ENCODE measurements at regions not wholly inside any gene's neighbourhood (a gene's known extent, or its start where the extent isn't known, plus 50 kb on each side); places are given as distances from the start of the nearest gene placed in this dataset.
"Not testable (repeated sequence)": the region's sequence is repeated elsewhere in the genome, so short reads cannot be mapped to it uniquely, and the experiment has no call there.

DNA sequence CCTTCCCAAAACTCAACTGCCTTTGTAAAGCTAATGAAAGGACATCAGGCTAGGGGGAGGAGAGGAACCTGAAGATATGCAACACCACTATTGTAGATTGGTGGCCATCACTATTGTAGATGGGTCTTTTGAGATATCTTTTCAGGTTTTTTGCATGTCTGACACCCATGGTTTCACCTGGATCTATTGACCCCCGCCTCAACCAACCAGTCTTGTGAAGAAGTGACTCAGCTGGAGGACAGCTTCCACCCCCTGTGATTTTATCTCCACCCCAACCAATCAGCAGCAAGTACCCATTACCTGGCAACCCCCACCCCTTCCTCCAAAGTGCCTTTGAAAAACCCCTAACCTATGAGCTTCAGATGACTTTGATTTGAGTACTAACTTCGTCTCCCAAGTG lies 382.6 kb upstream of the GOT2 start:
- Histone ChIP-seq H3K27ac (no peak overlapping the region), H3K27me3 (replicated peaks) (no peaks in the 10 kb centered on the region), H3K4me3 (ENCODE audit: low read depth, low read length) (no peak overlapping the region), H3K36me3 (replicated peaks) (no peaks in the 10 kb centered on the region)
- in situ Hi-C loops (cut with HindIII; ENCODE audit: low pct_ligation_motif_present, low sequenced_read_pairs), result no loop called here
- TF ChIP-seq, protein P1, sequence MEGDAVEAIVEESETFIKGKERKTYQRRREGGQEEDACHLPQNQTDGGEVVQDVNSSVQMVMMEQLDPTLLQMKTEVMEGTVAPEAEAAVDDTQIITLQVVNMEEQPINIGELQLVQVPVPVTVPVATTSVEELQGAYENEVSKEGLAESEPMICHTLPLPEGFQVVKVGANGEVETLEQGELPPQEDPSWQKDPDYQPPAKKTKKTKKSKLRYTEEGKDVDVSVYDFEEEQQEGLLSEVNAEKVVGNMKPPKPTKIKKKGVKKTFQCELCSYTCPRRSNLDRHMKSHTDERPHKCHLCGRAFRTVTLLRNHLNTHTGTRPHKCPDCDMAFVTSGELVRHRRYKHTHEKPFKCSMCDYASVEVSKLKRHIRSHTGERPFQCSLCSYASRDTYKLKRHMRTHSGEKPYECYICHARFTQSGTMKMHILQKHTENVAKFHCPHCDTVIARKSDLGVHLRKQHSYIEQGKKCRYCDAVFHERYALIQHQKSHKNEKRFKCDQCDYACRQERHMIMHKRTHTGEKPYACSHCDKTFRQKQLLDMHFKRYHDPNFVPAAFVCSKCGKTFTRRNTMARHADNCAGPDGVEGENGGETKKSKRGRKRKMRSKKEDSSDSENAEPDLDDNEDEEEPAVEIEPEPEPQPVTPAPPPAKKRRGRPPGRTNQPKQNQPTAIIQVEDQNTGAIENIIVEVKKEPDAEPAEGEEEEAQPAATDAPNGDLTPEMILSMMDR (IDR thresholded peaks at IDR 0.05; ENCODE audit: low read depth, low read length, missing control alignments), result no peak
- no peak for DNase-seq

DNA sequence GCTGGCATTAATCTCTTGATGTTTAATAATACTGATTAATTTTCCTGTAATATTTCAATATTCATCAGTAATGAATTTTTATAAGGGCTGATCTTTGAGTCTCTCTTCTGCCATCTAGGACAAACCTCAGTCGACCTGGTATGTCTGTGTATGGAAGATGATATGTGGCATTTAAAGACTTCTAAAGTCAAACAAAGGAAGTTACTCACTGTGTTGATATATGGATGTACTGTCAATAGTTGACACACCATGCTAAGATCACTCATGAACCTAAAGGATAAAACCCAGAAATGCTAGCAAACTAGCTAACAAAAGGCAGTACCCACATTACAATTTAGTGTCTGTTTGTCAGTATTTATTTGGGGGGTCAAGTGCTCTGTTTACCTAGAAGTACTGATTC lies 380.7 kb upstream of the GOT2 start:
- Histone ChIP-seq H3K27me3 (replicated peaks) (no peaks in the 10 kb centered on the region), H3K4me3 (ENCODE audit: low read depth, low read length) (no peak overlapping the region), H3K36me3 (replicated peaks) (no peaks in the 10 kb centered on the region), H3K27ac (no peak overlapping the region)
- DNase-seq, result no peak
- in situ Hi-C loops (cut with HindIII; ENCODE audit: low pct_ligation_motif_present, low sequenced_read_pairs), result no loop called here
- TF ChIP-seq, protein P1 (IDR thresholded peaks at IDR 0.05; ENCODE audit: low read depth, low read length, missing control alignments), result no peak

DNA sequence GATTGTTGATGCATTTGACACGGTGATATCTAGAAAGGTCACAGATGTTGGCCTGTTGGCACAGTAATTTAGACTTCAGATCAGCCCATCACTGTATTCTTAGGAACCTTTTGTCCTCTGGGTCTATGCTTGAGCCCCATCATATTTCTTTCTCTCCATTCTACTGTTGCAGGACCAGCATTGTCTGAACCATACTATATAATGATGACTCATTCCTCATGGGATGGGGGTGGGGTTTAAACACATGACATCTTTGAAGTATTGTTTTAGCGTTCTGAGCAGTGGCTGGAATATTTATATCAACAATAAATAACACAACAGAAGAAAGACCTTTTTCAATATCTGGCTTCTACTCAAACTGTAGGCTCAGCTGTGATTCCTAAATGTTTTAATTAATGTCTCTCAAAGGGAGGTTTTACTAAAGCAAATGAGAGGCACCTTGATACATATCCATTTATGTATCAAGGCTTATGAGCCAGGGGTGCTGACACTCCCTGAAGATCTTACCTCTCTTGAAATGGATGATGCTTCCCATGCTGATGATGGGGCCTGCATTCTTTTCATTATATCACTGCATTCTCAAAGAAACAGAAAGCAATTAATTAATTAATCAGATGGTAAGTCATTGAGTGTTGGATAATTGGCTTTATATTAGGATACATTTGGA lies 379.0 kb upstream of the GOT2 start:
- Histone ChIP-seq H3K27ac (no peak overlapping the region), H3K36me3 (replicated peaks) (no peaks in the 10 kb centered on the region), H3K27me3 (replicated peaks) (no peaks in the 10 kb centered on the region), H3K4me3 (ENCODE audit: low read depth, low read length) (no peak overlapping the region)
- in situ Hi-C loops (cut with HindIII; ENCODE audit: low pct_ligation_motif_present, low sequenced_read_pairs), result no loop called here
- TF ChIP-seq, protein P1 (IDR thresholded peaks at IDR 0.05; ENCODE audit: low read depth, low read length, missing control alignments), result no peak
- DNase-seq, result no peak

DNA sequence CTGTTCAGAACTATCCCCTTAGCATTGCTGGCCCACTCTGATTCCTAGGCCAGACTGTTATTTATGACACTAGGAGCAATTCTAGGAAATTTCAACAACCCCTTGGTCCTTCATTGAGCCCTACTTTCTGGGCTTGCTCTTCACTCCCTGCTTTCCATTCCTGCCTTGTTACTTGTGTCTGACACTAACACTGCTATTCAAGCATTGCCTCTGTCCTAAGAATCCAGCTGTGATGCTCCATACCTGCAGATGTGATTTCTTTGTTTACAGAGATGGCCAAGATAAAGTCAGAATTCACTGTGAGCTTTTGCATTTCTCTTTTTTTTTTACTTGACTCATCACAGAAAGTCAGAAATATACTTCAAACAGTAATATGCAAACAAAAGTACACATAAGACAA lies 377.2 kb upstream of the GOT2 start:
- no peak overlapping the region for H3K27ac ChIP-seq
- DNase-seq, result no peak
- in situ Hi-C loops (cut with HindIII; ENCODE audit: low pct_ligation_motif_present, low sequenced_read_pairs), result no loop called here
- H3K4me3 ChIP-seq (ENCODE audit: low read depth, low read length), result no peak overlapping the region
- no peaks in the 10 kb centered on the region for H3K27me3 ChIP-seq (replicated peaks)
- no peaks in the 10 kb centered on the region for H3K36me3 ChIP-seq (replicated peaks)
- TF ChIP-seq, protein P1 (IDR thresholded peaks at IDR 0.05; ENCODE audit: low read depth, low read length, missing control alignments), result no peak

DNA sequence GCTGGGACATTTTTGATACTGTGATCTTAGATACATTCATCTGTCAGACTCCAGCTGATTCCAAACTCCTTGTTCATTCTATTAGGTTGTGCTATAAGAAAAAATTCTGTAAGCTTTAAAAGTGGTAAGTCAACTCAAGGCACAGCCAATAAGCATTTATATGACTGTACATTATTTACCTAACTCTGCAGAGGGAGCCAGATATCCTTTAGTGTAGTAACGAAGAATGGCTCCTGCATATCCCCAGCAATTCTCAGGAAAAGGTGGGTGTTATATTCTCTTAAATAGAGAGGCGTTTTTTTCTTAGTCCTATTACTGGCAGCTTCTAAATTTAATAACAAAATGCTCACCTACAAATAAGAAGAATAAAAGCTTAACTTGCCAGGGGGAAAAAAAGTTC lies 374.3 kb upstream of the GOT2 start:
- TF ChIP-seq, protein P1 (IDR thresholded peaks at IDR 0.05; ENCODE audit: low read depth, low read length, missing control alignments), result no peak
- no peak for DNase-seq
- in situ Hi-C loops (cut with HindIII; ENCODE audit: low pct_ligation_motif_present, low sequenced_read_pairs), result no loop called here

DNA sequence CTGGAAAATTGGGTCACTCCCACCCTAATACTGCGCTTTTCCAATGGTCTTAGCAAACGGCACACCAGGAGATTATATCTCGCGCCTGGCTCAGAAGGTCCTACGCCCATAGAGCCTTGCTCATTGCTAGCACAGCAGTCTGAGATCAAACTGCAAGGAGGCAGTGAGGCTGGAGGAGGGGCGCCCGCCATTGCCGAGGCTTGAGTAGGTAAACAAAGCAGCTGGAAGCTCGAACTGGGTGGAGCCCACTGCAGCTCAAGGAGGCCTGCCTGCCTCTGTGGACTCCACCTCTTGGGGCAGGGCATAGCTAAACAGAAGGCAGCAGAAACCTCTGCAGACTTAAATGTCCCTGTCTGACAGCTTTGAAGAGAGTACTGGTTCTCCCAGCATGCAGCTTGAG lies 362.6 kb upstream of the GOT2 start:
- H3K27ac ChIP-seq; in situ Hi-C loops (cut with HindIII; ENCODE audit: low pct_ligation_motif_present, low sequenced_read_pairs); H3K36me3 ChIP-seq (replicated peaks); H3K27me3 ChIP-seq (replicated peaks); DNase-seq; H3K4me3 ChIP-seq (ENCODE audit: low read depth, low read length): not testable (repeated sequence)

More for the DNA sequence above, 374.3 kb upstream of the GOT2 start:
- no peaks in the 10 kb centered on the region for H3K27me3 ChIP-seq (replicated peaks)
- H3K27ac ChIP-seq, result no peak overlapping the region
- no peak overlapping the region for H3K4me3 ChIP-seq (ENCODE audit: low read depth, low read length)
- no peaks in the 10 kb centered on the region for H3K36me3 ChIP-seq (replicated peaks)
